ENCODE measurements at regions not wholly inside any gene's neighbourhood (a gene's known extent, or its start where the extent isn't known, plus 50 kb on each side); places are given as distances from the start of the nearest gene placed in this dataset.
"Not testable (repeated sequence)": the region's sequence is repeated elsewhere in the genome, so short reads cannot be mapped to it uniquely, and the experiment has no call there.

DNA sequence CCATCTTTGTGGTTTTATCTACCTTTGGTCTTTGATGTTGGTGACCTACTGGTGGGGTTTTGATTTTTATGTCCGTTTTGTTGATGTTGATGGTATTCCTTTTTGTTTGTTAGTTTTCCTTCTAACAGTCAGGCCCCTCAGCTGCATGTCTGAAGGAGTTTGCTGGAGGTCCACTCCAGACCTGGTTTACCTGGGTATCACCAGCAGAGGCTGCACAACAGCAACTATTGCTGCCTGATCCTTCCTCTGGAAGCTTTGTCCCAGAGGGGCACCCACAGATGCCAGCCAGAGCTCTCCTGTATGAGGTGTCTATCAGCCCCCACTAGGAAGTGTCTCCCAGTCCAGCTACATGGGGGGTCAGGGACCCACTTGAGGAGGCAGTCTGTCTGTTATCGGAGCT, 199.3 kb upstream of the WDFY3 start:
- no peak for DNase-seq (ENCODE audit: low read depth)

DNA sequence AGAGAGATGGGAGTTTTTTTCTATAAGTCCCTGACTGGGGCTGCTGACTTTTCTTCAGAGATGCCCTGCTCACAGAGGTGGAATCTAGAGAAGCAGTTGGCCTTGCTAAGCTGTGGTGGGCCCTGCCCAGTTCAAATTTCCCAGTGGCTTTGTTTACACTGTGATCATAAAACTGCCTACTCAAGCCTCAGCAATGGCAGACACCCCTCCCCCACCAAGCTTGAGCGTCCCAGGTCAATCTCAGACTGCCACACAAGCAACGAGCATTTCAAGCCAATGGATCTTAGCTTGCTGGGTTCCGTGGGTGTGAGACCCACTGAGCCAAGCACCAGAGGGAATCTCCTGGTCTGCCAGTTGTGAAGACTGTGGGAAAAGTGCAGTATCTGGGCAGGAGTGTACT, 199.8 kb upstream of the WDFY3 start:
- DNase-seq (ENCODE audit: low read depth) = no peak

DNA sequence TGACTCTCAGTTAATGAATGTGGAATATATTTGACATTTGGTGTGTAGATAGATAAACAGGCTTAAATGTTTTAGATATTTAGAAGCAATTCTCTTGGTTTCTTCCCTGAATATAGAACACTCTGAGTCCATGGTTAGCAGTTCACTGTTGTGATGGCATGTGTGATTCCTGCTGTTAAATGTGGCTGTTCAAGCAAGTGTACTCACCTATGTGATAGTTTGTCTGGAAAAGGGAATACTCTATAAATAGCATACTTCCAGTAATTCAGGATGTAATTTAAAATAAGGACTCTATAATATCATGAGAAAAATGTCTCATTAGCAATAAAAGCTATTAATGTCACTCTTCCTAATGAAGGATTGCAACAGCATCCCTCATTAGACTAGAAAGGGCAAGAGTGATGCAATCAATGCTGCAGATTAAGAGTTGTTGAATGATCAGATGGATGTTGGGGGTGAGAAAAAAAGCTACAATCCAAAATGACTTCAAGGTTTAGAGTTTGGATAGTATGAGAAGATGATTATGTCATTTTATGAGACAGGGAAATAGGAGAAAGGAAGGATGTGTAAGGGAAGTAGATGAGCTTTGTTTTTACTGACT, 201.8 kb upstream of the WDFY3 start:
- no peak for DNase-seq (ENCODE audit: low read depth)

DNA sequence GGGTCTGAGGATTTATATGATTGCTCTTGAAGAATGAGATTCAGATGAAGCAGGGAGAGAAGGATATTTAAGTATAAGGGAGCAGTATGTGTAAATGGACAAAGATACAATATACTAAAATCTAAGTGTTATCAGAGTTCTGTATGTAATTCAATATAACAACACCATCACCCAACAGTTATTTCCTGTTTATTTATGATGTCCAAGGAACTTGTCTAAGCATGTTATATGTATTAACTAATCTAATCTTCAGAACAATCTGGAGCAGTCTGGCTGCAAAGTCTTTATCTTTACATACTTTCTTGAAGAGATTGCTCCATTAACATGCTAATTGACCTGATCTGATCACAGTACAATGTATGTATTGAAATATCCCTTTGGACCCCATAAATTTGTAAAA, 203.8 kb upstream of the WDFY3 start:
- DNase-seq (ENCODE audit: low read depth) = no peak

DNA sequence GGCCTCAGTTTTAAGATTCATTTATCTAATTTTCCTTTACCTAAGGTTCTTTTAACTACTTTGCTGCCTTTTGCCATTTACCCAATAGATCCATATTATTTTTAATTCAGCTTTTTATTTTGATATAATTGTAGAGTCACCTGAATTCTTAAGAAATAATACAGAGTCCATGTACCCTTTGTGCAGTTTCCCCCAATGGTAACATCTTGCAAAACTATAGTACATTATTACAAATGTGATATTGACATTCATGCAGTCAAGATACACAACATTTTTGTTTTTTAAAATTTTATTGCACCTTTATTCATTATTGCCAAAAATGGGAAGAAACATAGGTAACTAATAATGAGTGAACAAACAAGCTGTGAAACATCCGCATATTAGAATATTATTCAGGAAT, 208.7 kb upstream of the WDFY3 start:
- DNase-seq (ENCODE audit: low read depth) = no peak

DNA sequence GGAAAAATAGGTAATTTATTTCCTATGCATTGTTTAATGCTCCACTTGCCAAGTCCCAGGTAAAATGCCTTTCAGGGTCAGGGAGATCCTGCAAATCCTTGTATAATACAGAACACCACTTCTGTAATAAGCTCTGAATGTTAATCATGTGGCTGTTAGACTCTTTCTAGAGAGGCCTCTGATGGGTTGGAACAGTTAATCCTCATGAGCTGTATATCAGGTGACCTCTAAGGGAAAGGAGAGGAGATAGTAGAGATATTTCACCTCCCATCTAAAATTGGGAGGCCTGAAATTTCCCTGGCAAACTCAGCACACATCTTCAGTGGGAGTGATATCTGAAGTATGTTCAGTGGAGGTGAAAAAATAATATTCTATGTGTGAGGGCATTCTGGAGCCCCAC, 210.6 kb upstream of the WDFY3 start:
- DNase-seq (ENCODE audit: low read depth) = no peak

DNA sequence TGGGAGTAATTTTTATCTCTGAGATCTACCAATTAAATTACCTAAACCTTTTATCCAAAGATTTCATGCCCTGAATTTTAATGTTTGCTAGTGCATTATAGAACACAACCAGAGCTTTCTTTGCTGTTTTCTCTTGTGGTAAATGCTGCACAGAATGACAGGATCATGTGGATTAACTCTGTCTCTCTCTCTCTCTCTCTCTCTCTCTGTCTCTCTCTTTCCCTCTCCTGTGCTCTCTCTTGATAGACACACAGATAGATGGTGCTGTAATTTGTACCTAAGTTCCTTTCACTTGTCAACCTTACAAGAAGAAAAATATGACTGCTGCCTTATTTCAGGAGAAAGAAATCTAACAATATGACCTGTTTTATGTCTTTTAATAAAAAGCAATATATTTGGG, 211.2 kb upstream of the WDFY3 start:
- DNase-seq (ENCODE audit: low read depth) = no peak

DNA sequence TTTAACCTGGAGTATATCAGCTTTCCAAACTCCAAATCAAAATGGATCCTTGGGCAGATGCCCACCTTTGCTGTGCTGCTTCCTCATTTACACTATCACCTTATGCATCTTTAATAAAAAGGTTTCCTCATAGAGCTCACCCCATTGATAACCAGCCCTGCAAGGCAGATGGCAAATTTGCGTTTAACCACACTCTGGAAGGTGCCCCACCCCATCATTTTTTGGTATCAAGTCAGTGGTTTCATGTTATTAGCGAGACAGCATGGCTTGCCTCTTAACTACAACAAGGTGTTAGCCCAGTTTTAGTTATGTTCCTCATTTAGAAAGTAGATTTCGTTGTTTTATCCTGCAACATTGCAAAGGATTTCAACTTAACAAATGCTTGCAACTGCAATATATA, 214.0 kb upstream of the WDFY3 start:
- DNase-seq (ENCODE audit: low read depth) = no peak

DNA sequence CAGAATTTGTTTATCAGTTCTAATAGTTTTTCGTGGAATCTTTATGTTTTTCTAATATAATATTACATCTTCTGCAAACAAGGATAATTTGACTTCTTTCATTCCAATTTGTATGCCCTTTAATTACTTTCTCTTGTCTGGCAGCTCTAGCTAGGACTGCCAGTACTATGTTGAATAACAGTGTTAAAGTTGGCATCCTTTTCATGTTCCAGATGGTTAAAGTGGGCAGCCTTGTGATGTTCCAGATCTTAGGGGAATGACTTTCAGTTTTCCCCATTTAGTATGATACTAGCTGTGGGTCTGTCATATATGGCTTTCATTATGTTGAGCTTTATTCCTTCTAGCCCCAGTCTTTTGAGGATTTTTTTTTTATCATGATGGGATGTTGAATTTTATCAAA, 220.6 kb upstream of the WDFY3 start:
- no peak for DNase-seq (ENCODE audit: low read depth)

DNA sequence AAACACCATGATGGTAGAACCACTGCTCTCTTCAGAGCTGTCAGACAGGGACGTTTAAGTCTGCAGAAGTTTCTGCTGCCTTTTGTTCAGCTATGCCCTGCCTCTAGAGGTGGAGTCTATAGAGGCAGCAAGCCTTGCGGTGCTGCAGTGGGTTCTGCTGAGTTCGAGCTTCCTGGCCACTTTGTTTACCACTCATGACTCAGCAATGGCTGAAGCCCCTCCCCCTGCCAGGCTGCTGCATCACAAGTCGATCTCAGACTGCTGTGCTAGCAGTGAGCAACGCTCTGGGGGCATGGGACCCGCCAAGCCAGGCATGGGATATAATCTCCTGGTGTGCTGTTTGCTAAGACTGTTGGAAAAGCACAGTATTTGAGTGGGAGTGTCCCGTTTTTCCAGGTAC, 229.5 kb upstream of the WDFY3 start:
- DNase-seq (ENCODE audit: low read depth) = not testable (repeated sequence)

DNA sequence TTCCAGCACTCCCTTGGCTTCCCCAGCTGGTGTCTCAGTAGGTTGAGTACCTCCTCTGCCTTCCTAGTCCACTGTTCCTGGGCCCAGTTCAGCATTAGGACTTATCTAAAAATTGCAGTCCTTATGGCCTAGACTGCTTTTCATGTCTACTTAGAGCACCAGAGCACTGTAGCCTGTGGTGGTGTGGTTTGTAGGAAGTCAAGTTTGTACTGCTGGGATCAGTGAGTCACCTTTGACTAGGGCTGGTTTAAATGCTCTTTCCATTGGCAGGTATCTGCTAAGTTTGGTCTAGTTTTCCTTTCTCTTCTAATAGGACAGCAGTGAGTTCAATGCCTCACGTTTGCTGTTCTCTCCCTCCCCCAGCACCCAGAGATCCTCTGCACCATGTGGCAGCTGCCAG, 233.6 kb upstream of the WDFY3 start:
- DNase-seq (ENCODE audit: low read depth) = no peak

DNA sequence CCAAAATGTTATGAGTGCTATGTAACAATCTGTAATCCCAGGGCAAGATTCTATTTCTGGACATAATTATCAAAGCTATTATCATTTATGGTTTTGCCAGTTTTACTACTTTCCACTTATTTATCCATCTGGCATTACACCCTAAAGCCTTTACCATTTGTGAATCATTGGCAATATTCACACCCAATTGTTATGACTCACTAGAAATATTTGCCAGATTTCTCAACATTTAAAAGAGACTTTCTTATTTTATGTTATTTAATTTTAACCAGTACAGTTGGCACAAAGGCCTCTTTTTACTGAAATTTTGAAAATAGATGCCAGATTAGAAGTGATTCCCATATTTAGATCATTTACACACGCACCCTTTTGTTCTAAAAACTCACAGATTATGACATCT, 242.7 kb upstream of the WDFY3 start:
- DNase-seq (ENCODE audit: low read depth) = no peak

DNA sequence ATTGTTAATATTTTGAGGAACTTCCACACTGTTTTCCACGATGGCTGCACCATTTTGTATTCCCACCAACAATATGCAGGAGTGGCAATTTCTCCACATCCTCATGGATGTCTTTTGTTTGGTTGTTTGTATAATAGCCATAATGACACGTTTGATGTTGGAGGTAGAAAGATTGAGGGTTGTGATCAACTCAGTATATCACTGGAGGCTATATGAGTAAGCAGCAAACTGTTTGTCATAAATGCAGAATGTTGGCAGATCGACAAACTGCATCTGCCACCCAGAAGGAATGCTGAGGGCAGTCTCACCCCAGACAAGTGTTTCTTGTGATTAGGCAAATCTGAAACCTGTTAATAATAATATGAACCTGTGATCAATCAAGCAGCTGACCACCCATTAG, 243.9 kb upstream of the WDFY3 start:
- no peak for DNase-seq (ENCODE audit: low read depth)

DNA sequence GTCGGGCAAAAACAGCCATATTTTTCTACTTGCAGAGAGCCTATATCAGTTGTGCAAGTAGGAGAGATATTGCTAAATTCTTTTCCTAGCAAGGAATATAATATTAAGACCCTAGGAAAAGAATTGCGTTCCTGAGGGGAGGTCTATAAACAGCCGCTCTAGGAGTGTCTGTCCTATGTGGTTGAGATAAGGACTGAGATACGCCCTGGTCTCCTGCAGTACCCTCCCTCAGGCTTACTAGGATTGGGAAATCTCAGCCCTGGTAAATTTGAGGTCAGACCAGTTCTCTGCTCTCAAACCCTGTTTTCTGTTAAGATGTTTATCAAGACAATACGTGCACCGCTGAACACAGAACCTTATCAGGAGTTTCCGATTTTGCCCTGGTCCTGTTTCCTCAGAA, 250.1 kb upstream of the WDFY3 start:
- DNase-seq (ENCODE audit: low read depth) = not testable (repeated sequence)

DNA sequence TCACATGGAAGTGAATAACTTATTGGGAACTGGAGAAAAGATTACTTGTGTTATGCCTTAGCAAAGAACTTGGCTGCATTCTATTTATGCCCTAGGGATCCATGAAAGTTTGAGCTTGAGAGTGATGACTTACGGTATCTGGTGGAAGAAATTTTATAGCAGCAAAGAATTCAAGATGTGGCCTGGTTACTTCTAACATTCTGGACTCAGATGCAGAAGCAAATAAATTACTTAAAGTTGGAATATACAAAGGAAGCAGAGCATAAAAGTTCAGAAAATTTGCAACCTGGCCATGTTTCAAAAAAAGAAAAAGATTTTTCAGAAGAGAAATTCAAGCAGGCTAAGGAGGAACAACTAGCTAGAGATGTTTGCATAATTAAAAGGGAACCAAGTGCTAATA, 252.3 kb upstream of the WDFY3 start:
- no peak for DNase-seq (ENCODE audit: low read depth)

DNA sequence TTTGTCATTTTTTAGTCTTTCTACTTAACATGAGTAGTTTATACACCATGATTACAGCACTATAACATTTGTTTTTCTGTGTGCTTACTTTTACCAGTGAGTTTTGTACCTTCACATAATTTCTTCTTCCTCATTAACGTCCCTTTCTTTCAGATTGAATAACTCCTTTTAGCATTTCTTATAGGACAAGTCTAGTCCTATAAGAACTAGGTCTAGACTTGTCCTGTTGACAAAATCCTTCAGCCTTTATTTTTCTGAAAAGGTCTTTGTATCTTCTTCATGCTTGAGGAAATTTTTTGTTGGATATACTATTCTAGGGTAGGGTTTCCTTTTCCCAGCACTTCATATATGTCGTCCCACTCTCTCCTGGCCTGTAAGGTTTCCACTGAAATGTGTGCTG, 253.3 kb upstream of the ARHGAP24 start:
- DNase-seq (ENCODE audit: low read depth) = no peak

DNA sequence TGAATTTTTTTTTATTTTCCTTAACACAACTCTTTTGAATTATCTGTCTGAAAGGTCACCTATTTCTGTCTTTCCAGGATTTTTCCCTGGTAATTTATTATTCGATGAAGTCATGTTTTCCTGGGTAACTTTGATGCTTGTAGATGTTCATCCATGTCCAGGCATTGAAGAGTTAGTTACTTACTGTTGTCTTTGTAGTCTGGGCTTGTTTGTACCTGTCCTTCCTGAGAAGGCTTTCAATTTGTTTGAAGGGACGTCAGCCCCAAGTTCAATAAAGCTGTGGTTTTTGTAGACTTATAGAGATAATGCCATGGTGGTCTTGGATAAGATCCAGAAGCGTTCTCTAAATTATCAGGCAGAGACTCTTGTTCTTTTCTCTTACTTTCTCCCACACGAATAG, 252.4 kb upstream of the ARHGAP24 start:
- no peak for DNase-seq (ENCODE audit: low read depth)

DNA sequence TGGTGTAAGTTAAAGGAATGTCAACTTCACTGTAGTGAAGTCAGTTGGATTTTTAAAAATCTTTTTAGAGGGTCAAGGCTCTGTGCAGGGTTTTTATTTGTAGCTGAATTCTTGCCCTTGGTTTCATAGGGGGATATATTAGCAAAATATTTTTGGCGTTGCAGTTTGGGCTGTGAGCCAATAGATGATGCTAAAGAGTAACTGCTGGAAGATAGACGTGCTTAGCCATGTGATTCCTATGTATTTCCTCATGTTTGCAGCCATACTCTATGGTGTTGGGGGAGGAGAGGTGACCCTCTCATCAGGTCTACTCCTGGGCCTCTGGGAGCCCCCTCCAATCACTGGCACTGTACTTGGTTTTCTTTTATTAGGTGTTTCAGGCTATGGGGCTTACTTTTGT, 246.7 kb upstream of the ARHGAP24 start:
- no peak for DNase-seq (ENCODE audit: low read depth)

DNA sequence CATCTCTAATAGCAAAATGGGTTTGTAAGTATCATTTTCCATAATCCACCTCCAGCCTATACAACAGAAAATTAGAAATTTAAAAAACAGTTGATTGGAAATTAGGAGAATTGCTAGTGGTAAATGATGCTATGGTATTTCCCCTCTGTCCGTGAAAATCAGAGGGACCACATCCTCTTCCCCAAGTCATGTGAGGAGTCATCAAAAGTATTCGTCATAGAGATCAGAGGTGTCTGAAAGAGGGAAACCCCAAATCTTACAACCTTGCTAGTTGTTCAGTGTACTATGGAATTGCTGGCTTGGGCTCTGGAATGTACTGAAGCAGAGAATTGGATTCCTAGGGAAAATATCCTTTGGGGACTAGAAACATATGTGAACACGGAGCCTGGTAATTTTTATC, 241.4 kb upstream of the ARHGAP24 start:
- DNase-seq (ENCODE audit: low read depth) = no peak

DNA sequence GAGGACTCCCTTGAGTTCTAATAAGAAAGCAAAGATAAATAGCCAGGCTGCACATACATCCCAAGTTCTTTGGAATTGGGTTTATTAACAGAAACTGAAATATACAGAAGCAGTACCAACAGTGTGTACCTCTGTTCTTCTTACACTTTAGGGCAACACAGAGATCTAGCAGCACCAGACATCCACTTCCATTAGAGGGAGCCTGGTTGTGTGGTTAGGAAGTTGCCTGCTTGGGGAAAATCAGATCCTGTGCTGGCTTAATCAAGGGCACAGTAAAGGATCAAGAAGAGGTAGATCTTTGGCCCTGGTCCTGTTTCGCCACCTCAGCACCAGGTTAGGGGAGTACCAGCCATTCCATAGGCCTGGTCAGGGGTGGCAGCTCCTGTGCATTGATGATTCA, 231.1 kb upstream of the ARHGAP24 start:
- DNase-seq (ENCODE audit: low read depth) = no peak

DNA sequence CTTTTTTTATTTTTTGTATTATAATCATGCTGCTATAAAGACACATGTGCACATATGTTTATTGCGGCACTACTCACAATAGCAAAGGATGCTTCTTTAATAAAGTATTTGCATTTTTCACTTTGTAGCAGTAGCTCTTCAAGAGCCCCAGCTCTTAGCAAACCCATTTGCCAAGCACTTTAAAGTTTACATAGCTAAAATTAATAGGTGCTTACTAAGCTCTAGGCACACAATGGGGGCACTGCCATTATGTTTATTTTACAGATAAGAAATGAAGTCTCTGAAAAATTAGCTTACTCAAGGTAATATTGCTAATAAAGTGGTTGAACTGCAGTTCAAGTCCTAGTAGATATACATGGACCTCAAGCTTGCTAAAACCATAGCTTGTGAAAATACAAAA, 230.3 kb upstream of the ARHGAP24 start:
- DNase-seq (ENCODE audit: low read depth) = no peak

DNA sequence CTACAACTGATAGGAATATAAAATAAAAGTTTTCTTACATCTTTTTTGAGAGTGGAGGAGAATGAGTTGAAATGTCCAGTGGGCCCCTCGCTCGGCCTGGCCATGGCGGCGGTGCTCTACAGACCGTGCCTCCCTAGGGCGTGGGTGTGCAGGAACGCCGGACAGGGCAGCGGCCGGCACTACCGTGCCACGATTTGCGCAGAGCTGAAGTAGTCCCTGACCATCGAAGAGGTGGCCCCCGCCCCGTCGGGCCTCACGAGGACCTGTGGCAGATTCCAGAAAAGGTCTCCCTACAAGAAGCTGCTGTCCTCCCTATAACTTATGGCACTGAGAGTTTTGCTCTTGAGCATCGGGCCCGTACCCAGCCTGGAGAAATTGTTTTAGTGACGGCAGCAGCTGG, 228.9 kb upstream of the ARHGAP24 start:
- DNase-seq (ENCODE audit: low read depth) = no peak

DNA sequence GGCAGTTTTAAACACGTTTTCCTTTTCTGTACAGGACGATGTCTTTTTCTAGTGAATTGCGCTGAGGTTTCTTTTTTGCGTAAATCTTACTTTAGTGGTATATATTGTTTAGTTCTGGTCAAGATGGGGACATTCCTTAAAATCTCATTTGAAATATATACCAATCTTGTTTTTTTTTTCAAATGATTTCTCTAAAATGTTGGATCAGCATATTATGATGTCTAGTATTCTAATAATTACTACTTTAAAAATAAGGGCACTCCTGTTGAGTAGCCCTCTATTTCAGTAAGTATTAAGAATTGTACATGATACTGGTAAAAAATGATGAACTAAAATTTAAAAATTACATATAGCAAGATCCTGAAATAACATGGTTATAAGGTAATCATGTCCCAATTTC, 224.1 kb upstream of the ARHGAP24 start:
- DNase-seq (ENCODE audit: low read depth) = no peak

DNA sequence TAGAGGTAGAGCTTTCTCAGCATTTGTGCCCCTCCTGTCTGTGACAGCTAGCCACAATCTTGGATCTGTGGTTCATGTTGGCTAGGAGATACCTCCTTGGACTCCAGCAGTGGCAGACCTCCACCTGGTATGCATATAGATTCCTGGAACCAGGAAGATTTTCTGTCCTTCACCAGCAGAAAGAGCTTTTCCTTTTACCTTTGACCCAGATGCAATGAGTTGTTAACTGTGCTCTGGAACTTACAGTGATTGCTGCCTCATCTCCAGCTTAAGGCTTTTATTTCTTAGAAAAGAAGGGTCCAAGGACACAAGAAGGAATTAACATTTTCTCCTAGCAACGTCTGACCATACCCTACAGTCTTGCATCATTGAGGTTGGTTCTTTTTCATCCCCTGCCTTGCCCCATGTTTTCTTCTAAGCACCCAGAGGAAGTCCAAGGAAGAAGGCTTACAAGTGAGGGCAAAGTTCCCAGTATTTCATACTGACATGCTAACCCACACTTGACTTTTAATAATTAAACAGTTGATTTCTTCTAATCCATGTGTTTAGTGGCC, 217.1 kb upstream of the ARHGAP24 start:
- no peak for DNase-seq (ENCODE audit: low read depth)

DNA sequence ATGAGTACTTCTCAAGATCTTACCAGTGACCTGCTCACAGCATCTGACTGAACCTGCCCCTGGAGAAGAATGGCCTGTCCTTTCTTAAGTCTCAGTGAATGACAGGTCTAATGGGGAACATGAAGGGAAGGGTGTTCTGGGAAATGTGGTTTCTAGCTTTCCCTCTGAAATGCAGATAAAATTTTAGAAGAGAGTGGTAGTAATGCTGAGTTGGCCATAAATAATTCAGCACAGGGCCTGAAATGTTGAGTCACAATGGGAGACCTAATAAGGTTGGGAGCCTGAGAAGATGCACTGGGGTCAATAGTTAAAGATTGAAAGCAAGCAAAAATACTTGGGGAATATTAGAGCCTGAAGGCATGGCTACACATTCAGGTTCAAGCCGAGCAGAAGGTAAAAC, 214.9 kb upstream of the ARHGAP24 start:
- no peak for DNase-seq (ENCODE audit: low read depth)

All from GM04503 (cell line).